T-helper 2 cell treated with Interferon-gamma antibody and Interleukin-4, amounts not matched to agents 100 ng/mL and 5 ng/mL, for 36 hours (primary cell): ENCODE measurements at regions not wholly inside any gene's neighbourhood (a gene's known extent, or its start where the extent isn't known, plus 50 kb on each side); places are given as distances from the start of the nearest gene placed in this dataset.
"Not testable (repeated sequence)": the region's sequence is repeated elsewhere in the genome, so short reads cannot be mapped to it uniquely, and the experiment has no call there.

Experiments
- intact Hi-C: fragments of 100-400 bp; cut with micrococcal nuclease; formaldehyde crosslinking; loops from one replicate; pipeline ENCODE4 v1.15.1; 2023

- intact Hi-C loops = no loop called here
These were observed 737.8 kb upstream of the INTU start for GRCh38 chr4:126894963-126895362.

DNA sequence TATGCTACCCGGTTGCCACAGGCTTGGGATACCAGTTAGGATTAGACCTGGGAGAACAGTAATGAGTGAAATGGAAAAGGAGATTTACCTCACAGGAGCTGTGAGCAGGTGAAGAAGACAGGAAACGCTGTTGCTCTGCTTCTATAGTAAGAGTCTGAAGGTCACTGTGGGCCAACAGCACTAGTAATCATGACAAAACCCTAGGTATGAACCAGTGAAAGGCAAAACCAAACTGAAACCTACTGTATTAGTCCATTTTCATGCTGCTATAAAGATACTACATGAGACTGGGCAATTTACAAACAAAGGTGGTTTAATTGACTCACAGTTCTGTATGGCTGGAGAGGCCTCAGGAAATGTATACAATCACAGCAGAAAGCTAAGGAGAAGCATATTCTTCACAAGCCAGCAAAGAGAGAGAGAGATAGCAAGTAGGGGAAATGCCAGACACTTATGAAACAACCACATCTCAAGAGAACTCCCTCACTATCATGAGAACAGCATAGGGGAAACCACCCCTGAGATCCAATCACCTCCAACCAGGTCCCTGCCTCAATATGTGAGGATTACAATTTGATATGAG, 736.7 kb upstream of the INTU start:
- intact Hi-C loops = no loop called here

GRCh38 chr4:126897038-126897437, 735.7 kb upstream of the INTU start:
- intact Hi-C loops = no loop called here

DNA sequence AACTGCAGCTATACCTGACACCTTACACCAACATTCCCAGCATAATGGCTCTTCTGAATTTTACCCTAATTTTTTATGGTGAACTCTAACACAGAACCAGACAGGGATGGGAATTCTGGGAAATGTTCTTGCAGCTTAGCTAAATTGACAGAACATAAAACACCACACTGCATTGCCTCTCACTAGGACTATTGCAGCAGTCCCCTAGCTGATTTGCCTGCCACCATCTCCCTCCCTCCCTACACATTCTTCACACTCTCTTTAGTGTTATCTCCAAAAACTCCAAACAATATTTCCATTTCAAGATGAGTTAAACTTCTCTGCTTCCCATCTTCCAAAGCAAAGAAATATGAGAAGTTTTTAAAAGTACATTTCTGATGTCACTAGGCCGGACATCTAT, 733.9 kb upstream of the INTU start:
- intact Hi-C loops = no loop called here

DNA sequence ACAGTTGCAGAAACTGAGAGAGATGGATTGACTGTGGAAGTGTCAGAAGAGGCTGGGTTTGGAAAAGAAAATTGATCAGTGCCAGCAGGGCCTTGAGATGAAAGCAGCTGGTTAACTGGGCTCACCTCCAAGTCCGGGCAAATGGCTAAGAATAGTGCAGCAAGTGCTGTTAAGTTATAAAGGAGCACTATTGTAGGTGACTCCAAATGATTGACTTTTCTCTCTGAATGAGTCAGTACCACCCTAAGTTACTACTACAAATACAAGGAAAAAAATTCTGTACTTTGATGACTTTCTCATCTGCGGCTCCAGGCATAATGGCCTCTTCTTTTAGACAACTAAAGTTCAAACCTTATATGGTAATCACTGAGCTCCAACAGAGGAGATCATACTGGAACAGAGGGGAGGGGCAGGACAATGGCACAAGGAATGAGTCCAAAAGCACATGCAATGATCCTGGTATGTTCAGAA, 733.4 kb upstream of the INTU start:
- intact Hi-C loops = no loop called here

- intact Hi-C loops = no loop called here
These were observed 726.3 kb upstream of the INTU start for GRCh38 chr4:126906466-126906865.

DNA sequence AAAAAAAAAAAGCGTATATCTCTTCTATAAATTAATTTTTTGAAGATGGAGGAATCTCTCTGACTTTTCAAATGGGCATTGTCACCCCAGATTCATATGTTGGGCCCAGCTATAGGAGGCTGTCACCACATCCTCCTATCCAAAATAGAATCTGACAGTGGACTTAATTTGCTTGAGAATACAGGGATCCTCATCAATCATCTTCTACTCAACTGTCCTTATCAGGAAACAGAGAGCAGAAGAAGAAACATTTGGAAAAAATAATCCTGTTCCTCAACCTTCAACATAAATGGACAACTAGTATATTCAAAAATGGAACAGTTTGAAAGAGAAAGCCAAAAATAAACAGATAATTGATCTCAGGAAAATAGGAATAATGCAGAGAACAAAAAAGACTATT, 725.4 kb upstream of the INTU start:
- intact Hi-C loops = no loop called here

- intact Hi-C loops = no loop called here
These were observed 716.6 kb upstream of the INTU start for GRCh38 chr4:126916049-126916625.

DNA sequence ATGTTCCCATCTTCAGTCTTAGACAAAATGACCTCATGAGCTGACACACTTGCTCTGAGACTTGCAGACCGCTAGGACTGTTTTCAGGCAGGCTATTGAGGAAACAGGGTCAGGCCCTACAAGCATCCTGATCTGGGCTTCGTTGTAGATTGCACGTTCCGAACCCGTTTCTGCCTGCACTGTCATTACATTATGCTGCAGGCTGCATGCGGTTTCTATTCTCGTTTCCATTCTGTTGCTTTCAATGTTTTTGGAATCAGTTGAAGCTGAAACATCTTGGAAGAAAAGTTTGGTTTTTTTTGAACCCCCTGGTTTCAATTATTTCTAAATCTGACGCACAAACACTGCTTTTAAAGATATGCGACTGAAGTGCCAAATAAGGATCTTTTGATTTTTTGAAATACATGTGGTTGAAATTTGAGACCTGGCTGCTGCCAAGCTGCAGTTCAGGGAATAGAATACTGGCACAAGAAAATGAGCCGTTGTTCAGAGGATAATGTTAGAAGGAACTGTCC, 716.1 kb upstream of the INTU start:
- intact Hi-C loops = no loop called here

DNA sequence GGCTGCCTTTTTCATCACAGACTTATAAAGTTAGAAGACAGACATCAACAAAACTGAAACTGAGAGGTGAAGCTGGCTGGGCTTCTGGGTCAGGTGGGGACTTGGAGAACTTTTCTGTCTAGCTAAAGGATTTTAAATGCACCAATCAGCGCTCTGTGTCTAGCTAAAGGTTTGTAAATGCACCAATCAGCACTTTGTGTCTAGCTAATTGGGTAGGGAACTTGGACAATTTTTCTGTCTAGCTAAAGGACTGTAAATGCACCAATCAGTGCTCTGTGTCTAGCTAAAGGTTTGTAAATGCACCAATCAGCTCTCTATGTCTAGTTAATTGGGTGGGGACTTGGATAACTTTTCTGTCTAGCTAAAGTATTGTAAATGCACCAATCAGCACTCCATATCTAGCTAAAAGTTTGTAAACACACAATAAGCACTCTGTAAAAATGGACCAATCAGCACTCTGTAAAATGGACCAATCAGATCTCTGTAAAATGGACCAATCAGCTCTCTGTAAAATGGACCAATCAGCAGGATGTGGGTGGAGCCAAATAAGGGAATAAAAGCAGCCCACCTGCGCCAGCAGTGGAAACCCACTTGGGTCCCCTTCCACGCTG, 710.3 kb upstream of the INTU start:
- intact Hi-C loops = not testable (repeated sequence)

DNA sequence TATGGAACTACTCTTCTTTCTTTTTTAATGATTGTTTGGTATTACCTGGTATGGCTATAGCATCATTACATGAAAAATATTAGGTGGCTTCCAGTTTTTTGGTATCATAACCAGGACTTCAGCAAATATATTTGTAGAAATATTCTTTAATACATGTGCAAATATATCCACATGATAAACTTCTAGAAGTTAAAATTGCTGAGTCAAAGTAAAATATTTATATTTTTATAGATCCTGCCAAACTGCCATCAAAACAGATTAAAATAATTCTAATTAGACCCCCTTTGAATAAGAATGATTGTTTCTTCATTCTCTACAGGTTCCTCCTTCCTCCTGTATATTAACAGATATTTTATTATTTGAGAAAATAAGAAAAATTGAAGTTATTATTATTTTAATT, 708.5 kb upstream of the INTU start:
- intact Hi-C loops = no loop called here

- intact Hi-C loops = not testable (repeated sequence)
These were observed 702.7 kb upstream of the INTU start for GRCh38 chr4:126930059-126930458.

DNA sequence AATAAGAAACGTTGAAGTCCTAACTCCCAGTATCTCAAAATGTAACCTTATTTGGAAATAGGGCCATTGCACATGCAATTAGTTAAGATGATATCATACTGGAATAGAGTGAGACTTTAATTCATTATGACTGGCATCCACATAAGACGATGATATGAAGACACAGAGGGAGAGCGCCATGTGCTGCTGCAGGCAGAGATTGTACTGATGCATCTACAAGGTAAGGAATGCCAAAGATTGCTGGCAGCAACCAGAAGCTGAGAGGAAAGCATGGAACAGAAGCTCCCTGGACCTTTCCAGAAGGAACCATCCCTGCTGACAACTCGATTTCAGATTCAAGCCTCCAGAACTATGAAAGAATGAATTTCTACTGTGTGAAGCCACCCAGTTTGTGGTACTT, 697.0 kb upstream of the INTU start:
- intact Hi-C loops = no loop called here

DNA sequence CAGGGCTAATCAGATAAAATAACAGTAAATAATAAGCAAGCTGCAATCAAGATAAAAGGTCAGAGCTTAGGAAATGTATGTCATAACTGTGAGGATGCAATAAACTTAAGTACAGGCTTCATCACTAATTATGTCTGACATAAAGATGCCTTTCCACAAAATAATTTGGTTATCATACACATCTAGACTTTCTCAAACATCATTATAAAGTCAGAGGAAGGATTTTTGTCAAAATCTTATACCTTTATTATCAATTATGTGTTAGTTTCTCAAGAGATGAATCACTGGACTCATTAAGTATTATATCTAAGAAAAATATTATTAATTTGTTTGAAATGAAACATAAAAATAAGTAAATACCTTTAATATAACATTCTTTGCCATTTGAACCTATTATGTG, 695.4 kb upstream of the INTU start:
- intact Hi-C loops = no loop called here

- intact Hi-C loops = no loop called here
These were observed 694.8 kb upstream of the INTU start for GRCh38 chr4:126937846-126938422.

GRCh38 chr4:126939401-126939800, 693.4 kb upstream of the INTU start:
- intact Hi-C loops = no loop called here

DNA sequence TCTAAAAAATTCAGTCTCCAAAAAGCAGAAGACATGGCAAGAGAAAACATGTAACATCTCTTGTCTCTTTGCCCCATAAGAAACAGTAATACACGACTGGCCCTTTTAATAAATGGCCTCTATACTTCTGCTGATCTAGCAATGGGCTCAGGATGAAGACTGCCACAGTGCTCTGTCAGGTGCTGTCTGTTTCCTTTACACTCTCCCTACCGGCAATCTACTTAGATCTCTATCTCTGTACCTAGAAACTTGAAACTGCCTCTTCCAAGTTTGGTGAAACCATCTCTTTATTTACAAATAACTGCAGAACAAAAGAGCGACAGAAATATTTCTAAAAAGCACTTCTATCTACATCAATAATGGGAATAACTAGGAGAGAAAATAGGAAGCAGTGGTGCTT, 685.2 kb upstream of the INTU start:
- intact Hi-C loops = no loop called here

GRCh38 chr4:126954537-126955291, 678.0 kb upstream of the INTU start:
- intact Hi-C loops = no loop called here

- intact Hi-C loops = no loop called here
These were observed 677.2 kb upstream of the INTU start for GRCh38 chr4:126955292-126956183.

DNA sequence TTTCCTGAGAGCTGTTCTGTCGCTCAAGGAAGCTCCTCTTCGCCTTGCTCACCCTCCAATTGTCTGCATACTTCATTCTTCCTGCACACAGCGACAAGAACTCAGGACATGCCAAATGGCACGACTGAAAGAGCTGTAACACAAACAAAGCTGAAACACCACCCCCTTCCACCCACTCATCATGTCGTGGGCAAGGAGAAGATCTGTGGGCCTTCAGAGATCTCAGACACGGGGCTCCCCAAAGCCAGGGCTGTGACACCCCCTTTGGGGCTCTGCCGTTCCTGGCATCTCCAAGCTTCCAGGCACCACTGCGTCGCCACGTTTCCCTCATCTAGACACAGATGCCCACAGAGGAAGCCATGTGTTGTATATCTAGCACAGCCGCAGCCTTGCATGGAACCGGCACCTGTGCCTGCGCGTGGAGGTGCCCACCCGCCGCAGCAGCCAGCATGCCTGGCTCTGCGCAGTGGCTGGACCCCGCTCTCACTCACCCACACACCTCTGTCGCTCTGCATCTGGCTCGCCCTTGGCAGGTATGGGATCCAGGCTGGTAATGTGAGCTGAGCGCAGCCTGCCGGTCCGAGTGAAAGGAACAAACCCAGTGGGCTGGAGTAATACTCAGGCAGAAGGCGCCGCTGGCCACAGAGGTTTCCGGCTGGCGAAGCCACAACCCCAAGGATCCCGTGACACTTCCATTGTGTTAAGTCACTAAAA, 676.4 kb upstream of the INTU start:
- intact Hi-C loops = no loop called here
